WTC11 (cell line): ENCODE measurements at regions not wholly inside any gene's neighbourhood (a gene's known extent, or its start where the extent isn't known, plus 50 kb on each side); places are given as distances from the start of the nearest gene placed in this dataset.

Source experiments
- ATAC-seq: fragments of 200-7000 bp; cut with Tn5 transposase; 2 replicates; pipeline ENCODE4 v1.10.0; 2021; ENCODE audit warnings: mild to moderate bottlenecking, moderate library complexity
- CTCF ChIA-PET: fragments of 300-600 bp; sonication (Branson Sonifier 250); formaldehyde crosslinking; loops from one replicate; lab custom pipeline; 2021; ENCODE audit warnings: antibody characterized with exemption; lab: Charles Lee
- POLR2A ChIA-PET: fragments of 350-600 bp; sonication (Branson Sonifier 250); formaldehyde crosslinking; loops from one replicate; lab custom pipeline; 2021; ENCODE audit warnings: antibody characterized with exemption; lab: Charles Lee
- DNase-seq: peaks from one replicate; pipeline ENCODE4 v3.0.0; 2021; ENCODE audit warnings: low spot score
- H3K27ac Mint-ChIP-seq: 2 replicates; pipeline ENCODE4 v1.8.0; 2021; ENCODE audit warnings: mixed read lengths
- H3K27me3 Mint-ChIP-seq: 2 replicates; pipeline ENCODE4 v1.8.0; 2021; ENCODE audit warnings: low read depth, mild to moderate bottlenecking, moderate library complexity, mixed read lengths
- H3K36me3 Mint-ChIP-seq: 2 replicates; pipeline ENCODE4 v1.8.0; 2021; ENCODE audit warnings: mixed read lengths
- H3K4me1 Mint-ChIP-seq: 2 replicates; pipeline ENCODE4 v1.8.0; 2022; ENCODE audit warnings: mixed read lengths
- H3K4me3 Mint-ChIP-seq: 2 replicates; pipeline ENCODE4 v1.8.0; 2021; ENCODE audit warnings: mild to moderate bottlenecking, moderate library complexity, mixed read lengths
- H3K9me3 Mint-ChIP-seq: 2 replicates; pipeline ENCODE4 v1.8.0; 2021; ENCODE audit warnings: mixed read lengths
- ATF3 ChIP-seq: sonication (generic); formaldehyde crosslinking; conservative IDR thresholded peaks from 2 replicates; pipeline ENCODE4 v1.8.1; 2022; ENCODE audit warnings: mild to moderate bottlenecking, missing genetic modification reagents
- CBFB ChIP-seq: sonication (generic); formaldehyde crosslinking; IDR thresholded peaks from 2 replicates; pipeline ENCODE4 v1.8.1; 2022; ENCODE audit warnings: mild to moderate bottlenecking, low read depth, missing genetic modification reagents
- CREB1 ChIP-seq: sonication (generic); formaldehyde crosslinking; IDR thresholded peaks from 2 replicates; pipeline ENCODE4 v1.8.0; 2023; ENCODE audit warnings: mild to moderate bottlenecking, missing genetic modification reagents
- GABPB1 ChIP-seq: sonication (generic); formaldehyde crosslinking; IDR thresholded peaks from 2 replicates; pipeline ENCODE4 v1.8.1; 2023; ENCODE audit warnings: mild to moderate bottlenecking, missing genetic modification reagents
- HMGA2 ChIP-seq: fragments of 250-450 bp; sonication (Bioruptor Pico); IDR thresholded peaks from 2 replicates; pipeline ENCODE4 v1.4.0; 2021; ENCODE audit warnings: mild to moderate bottlenecking, moderate library complexity
- IRF1 ChIP-seq: sonication (generic); formaldehyde crosslinking; IDR thresholded peaks from 2 replicates; pipeline ENCODE4 v1.8.0; 2023; ENCODE audit warnings: missing genetic modification reagents
- JUN ChIP-seq: sonication (generic); formaldehyde crosslinking; IDR thresholded peaks from 2 replicates; pipeline ENCODE4 v1.8.0; 2023; ENCODE audit warnings: mild to moderate bottlenecking, missing genetic modification reagents
- KAT7 ChIP-seq: sonication (generic); formaldehyde crosslinking; IDR thresholded peaks from 2 replicates; pipeline ENCODE4 v1.8.1; 2023; ENCODE audit warnings: missing genetic modification reagents, mild to moderate bottlenecking, borderline replicate concordance
- PRRX2 ChIP-seq: fragments of 250-450 bp; sonication (Bioruptor Pico); IDR thresholded peaks from 2 replicates; pipeline ENCODE4 v1.8.0; 2021; ENCODE audit warnings: mild to moderate bottlenecking
- RORB ChIP-seq: fragments of 250-450 bp; sonication (Bioruptor Pico); IDR thresholded peaks from 2 replicates; pipeline ENCODE4 v1.9.0; 2021; ENCODE audit warnings: mild to moderate bottlenecking
- SMAD4 ChIP-seq: sonication (generic); formaldehyde crosslinking; IDR thresholded peaks from 2 replicates; pipeline ENCODE4 v1.8.0; 2022; ENCODE audit warnings: mild to moderate bottlenecking, missing genetic modification reagents
- SOX15 ChIP-seq: fragments of 250-450 bp; sonication (Bioruptor Pico); IDR thresholded peaks from 2 replicates; pipeline ENCODE4 v1.9.0; 2021; ENCODE audit warnings: mild to moderate bottlenecking
- STAT6 ChIP-seq: sonication (generic); formaldehyde crosslinking; conservative IDR thresholded peaks from 2 replicates; pipeline ENCODE4 v1.8.1; 2023; ENCODE audit warnings: mild to moderate bottlenecking, low read depth, missing genetic modification reagents, moderate library complexity
- TP53 ChIP-seq: sonication (generic); formaldehyde crosslinking; IDR thresholded peaks from 2 replicates; pipeline ENCODE4 v1.8.1; 2023; ENCODE audit warnings: mild to moderate bottlenecking, missing genetic modification reagents
- ZBTB21 ChIP-seq: sonication (generic); formaldehyde crosslinking; IDR thresholded peaks from 2 replicates; pipeline ENCODE4 v1.8.1; 2023; ENCODE audit warnings: mild to moderate bottlenecking, missing genetic modification reagents, borderline replicate concordance
- ZNF219 ChIP-seq: sonication (generic); formaldehyde crosslinking; IDR thresholded peaks from 2 replicates; pipeline ENCODE4 v1.8.0; 2023; ENCODE audit warnings: missing genetic modification reagents, mild to moderate bottlenecking, borderline replicate concordance
- ZNF416 ChIP-seq: fragments of 250-450 bp; sonication (Bioruptor Pico); IDR thresholded peaks from 2 replicates; pipeline ENCODE4 v1.9.0; 2021; ENCODE audit warnings: mild to moderate bottlenecking, inconsistent platforms
- ZNF423 ChIP-seq: fragments of 250-450 bp; sonication (Bioruptor Pico); IDR thresholded peaks from 2 replicates; pipeline ENCODE4 v2.1.2; 2022; ENCODE audit warnings: mild to moderate bottlenecking, moderate library complexity
- TF ChIP-seq, protein P1 (sequence below): sonication (generic); formaldehyde crosslinking; IDR thresholded peaks from 2 replicates; pipeline ENCODE4 v1.8.0; 2022; ENCODE audit warnings: mild to moderate bottlenecking, missing genetic modification reagents
- TF ChIP-seq, protein P2 (sequence below): fragments of 250-450 bp; sonication (Bioruptor Pico); IDR thresholded peaks from 2 replicates; pipeline ENCODE4 v1.9.0; 2021; ENCODE audit warnings: mild to moderate bottlenecking
- TF ChIP-seq, protein P3 (sequence below): sonication (generic); formaldehyde crosslinking; IDR thresholded peaks from 2 replicates; pipeline ENCODE4 v1.8.0; 2022; ENCODE audit warnings: missing genetic modification reagents
- TF ChIP-seq, protein P4 (sequence below): fragments of 200-600 bp; IDR thresholded peaks from 2 replicates; pipeline ENCODE4 v1.8.0; 2022; ENCODE audit warnings: antibody characterized with exemption
- TF ChIP-seq, protein P5 (sequence below): sonication (generic); formaldehyde crosslinking; IDR thresholded peaks from 2 replicates; pipeline ENCODE4 v1.8.0; 2023; ENCODE audit warnings: mild to moderate bottlenecking, missing genetic modification reagents

- TF ChIP-seq STAT6 (CRISPR knock-in tag) (no peak), GABPB1 (no peak), CBFB (CRISPR knock-in tag) (no peak), ATF3 (CRISPR knock-in tag) (no peak), ZNF219 (no peak)
- TF ChIP-seq, protein P1, sequence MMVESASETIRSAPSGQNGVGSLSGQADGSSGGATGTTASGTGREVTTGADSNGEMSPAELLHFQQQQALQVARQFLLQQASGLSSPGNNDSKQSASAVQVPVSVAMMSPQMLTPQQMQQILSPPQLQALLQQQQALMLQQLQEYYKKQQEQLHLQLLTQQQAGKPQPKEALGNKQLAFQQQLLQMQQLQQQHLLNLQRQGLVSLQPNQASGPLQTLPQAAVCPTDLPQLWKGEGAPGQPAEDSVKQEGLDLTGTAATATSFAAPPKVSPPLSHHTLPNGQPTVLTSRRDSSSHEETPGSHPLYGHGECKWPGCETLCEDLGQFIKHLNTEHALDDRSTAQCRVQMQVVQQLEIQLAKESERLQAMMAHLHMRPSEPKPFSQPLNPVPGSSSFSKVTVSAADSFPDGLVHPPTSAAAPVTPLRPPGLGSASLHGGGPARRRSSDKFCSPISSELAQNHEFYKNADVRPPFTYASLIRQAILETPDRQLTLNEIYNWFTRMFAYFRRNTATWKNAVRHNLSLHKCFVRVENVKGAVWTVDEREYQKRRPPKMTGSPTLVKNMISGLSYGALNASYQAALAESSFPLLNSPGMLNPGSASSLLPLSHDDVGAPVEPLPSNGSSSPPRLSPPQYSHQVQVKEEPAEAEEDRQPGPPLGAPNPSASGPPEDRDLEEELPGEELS, result no peak
Measured at GRCh38 chr7:155874010-155874409, 61.7 kb upstream of the SHH start (continued).

DNA sequence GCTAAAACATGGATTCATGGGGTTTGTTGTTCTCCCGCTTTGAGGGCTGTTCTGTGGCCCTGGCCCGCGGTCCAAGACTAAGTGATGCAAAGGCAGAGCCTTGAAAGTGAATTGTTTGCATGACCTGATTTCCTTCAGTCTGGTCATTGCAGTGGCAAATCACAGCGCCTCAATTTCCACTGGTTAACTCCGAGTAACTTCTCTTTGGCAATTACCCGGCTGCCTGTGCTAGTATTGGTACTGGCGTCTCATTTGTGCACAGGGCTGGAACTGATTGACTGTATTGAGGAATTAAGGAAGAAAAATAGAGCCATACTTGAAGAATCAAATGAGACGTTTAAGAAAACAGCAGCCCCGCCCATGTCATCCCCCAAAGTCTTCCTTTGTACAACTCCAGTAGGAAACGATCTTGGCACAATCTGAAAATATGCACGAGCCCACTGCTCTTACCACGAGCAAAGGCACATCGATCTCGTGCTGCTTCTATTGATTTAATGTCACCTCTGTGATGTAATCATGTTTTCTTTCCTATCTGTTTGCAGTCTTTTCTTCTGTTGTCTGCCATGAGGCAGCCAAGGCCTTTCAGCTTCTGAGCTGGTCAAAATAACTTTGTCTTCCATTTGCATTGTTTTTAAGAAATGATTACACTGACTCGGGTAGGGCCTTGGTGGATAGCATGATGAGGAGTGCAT lies 60.6 kb upstream of the SHH start:
- no peak overlapping the region for H3K4me3 Mint-ChIP-seq
- H3K27me3 Mint-ChIP-seq, result peaks cover 10% of the 10 kb centered on the region; the same call in 1 of the 2 replicates
- DNase-seq (no peak), ATAC-seq (peak; percentile 76)
- H3K27ac Mint-ChIP-seq, result no peak overlapping the region
- H3K36me3 Mint-ChIP-seq, result peaks cover 19% of the 10 kb centered on the region
- CTCF ChIA-PET, result no interaction called here
- H3K9me3 Mint-ChIP-seq, result peaks cover 29% of the 10 kb centered on the region
- POLR2A ChIA-PET, result no interaction called here
- H3K4me1 Mint-ChIP-seq, result peaks cover 29% of the 10 kb centered on the region
- TF ChIP-seq SMAD4 (CRISPR knock-in tag) (no peak), KAT7 (no peak), IRF1 (CRISPR knock-in tag) (no peak), RORB (no peak), CREB1 (CRISPR knock-in tag) (no peak), SOX15 (CRISPR knock-in tag) (no peak), PRRX2 (CRISPR knock-in tag) (no peak), ZNF416 (CRISPR knock-in tag) (no peak), ZBTB21 (CRISPR knock-in tag) (no peak), HMGA2 (CRISPR knock-in tag) (no peak), TP53 (CRISPR knock-in tag) (no peak), ZNF219 (no peak), JUN (CRISPR knock-in tag) (no peak), ZNF423 (CRISPR knock-in tag) (no peak)
- TF ChIP-seq, protein P2, sequence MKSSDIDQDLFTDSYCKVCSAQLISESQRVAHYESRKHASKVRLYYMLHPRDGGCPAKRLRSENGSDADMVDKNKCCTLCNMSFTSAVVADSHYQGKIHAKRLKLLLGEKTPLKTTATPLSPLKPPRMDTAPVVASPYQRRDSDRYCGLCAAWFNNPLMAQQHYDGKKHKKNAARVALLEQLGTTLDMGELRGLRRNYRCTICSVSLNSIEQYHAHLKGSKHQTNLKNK (CRISPR knock-in tag), result no peak
- TF ChIP-seq, protein P3, sequence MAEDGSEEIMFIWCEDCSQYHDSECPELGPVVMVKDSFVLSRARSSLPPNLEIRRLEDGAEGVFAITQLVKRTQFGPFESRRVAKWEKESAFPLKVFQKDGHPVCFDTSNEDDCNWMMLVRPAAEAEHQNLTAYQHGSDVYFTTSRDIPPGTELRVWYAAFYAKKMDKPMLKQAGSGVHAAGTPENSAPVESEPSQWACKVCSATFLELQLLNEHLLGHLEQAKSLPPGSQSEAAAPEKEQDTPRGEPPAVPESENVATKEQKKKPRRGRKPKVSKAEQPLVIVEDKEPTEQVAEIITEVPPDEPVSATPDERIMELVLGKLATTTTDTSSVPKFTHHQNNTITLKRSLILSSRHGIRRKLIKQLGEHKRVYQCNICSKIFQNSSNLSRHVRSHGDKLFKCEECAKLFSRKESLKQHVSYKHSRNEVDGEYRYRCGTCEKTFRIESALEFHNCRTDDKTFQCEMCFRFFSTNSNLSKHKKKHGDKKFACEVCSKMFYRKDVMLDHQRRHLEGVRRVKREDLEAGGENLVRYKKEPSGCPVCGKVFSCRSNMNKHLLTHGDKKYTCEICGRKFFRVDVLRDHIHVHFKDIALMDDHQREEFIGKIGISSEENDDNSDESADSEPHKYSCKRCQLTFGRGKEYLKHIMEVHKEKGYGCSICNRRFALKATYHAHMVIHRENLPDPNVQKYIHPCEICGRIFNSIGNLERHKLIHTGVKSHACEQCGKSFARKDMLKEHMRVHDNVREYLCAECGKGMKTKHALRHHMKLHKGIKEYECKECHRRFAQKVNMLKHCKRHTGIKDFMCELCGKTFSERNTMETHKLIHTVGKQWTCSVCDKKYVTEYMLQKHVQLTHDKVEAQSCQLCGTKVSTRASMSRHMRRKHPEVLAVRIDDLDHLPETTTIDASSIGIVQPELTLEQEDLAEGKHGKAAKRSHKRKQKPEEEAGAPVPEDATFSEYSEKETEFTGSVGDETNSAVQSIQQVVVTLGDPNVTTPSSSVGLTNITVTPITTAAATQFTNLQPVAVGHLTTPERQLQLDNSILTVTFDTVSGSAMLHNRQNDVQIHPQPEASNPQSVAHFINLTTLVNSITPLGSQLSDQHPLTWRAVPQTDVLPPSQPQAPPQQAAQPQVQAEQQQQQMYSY, result no peak
- TF ChIP-seq, protein P4, sequence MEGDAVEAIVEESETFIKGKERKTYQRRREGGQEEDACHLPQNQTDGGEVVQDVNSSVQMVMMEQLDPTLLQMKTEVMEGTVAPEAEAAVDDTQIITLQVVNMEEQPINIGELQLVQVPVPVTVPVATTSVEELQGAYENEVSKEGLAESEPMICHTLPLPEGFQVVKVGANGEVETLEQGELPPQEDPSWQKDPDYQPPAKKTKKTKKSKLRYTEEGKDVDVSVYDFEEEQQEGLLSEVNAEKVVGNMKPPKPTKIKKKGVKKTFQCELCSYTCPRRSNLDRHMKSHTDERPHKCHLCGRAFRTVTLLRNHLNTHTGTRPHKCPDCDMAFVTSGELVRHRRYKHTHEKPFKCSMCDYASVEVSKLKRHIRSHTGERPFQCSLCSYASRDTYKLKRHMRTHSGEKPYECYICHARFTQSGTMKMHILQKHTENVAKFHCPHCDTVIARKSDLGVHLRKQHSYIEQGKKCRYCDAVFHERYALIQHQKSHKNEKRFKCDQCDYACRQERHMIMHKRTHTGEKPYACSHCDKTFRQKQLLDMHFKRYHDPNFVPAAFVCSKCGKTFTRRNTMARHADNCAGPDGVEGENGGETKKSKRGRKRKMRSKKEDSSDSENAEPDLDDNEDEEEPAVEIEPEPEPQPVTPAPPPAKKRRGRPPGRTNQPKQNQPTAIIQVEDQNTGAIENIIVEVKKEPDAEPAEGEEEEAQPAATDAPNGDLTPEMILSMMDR, result no peak
- TF ChIP-seq, protein P5, sequence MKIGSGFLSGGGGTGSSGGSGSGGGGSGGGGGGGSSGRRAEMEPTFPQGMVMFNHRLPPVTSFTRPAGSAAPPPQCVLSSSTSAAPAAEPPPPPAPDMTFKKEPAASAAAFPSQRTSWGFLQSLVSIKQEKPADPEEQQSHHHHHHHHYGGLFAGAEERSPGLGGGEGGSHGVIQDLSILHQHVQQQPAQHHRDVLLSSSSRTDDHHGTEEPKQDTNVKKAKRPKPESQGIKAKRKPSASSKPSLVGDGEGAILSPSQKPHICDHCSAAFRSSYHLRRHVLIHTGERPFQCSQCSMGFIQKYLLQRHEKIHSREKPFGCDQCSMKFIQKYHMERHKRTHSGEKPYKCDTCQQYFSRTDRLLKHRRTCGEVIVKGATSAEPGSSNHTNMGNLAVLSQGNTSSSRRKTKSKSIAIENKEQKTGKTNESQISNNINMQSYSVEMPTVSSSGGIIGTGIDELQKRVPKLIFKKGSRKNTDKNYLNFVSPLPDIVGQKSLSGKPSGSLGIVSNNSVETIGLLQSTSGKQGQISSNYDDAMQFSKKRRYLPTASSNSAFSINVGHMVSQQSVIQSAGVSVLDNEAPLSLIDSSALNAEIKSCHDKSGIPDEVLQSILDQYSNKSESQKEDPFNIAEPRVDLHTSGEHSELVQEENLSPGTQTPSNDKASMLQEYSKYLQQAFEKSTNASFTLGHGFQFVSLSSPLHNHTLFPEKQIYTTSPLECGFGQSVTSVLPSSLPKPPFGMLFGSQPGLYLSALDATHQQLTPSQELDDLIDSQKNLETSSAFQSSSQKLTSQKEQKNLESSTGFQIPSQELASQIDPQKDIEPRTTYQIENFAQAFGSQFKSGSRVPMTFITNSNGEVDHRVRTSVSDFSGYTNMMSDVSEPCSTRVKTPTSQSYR (CRISPR knock-in tag), result no peak
